Neuron (in vitro differentiated cells): ENCODE measurements at regions not wholly inside any gene's neighbourhood (a gene's known extent, or its start where the extent isn't known, plus 50 kb on each side); places are given as distances from the start of the nearest gene placed in this dataset.
"Not testable (repeated sequence)": the region's sequence is repeated elsewhere in the genome, so short reads cannot be mapped to it uniquely, and the experiment has no call there.

ENCODE experiments used
- H2AFZ ChIP-seq: one replicate; pipeline ENCODE4 v1.6.1; 2013; ENCODE audit warnings: low read depth, mild to moderate bottlenecking, inconsistent platforms, low read length, moderate library complexity
- H3K27me3 ChIP-seq: one replicate; pipeline ENCODE4 v1.6.1; 2013; ENCODE audit warnings: low read length; ENCODE audit not compliant: insufficient read depth
- H3K36me3 ChIP-seq: one replicate; pipeline ENCODE4 v1.6.1; 2013; ENCODE audit warnings: low read length; ENCODE audit not compliant: insufficient read depth
- H3K4me1 ChIP-seq: one replicate; pipeline ENCODE4 v1.6.1; 2013; ENCODE audit warnings: low read length; ENCODE audit not compliant: insufficient read depth
- H3K4me3 ChIP-seq: 2 replicates; pipeline ENCODE4 v1.5.1; 2013; ENCODE audit warnings: mild to moderate bottlenecking, low read length, moderate library complexity
- H3K9me3 ChIP-seq: one replicate; pipeline ENCODE4 v1.6.1; 2013; ENCODE audit warnings: low read length

GRCh38 chr2:167749016-167749415 is 498.4 kb downstream of the STK39 start:
- H3K4me3 ChIP-seq = no peak overlapping the region
- peaks cover 12% of the 10 kb centered on the region for H3K4me1 ChIP-seq
- H3K27me3 ChIP-seq = no peaks in the 10 kb centered on the region
- H3K9me3 ChIP-seq = no peaks in the 10 kb centered on the region
- no peak overlapping the region for H2AFZ ChIP-seq
- no peaks in the 10 kb centered on the region for H3K36me3 ChIP-seq

GRCh38 chr2:167748536-167748935 is 498.9 kb downstream of the STK39 start:
- Histone ChIP-seq H3K4me1 (peaks cover 12% of the 10 kb centered on the region), H2AFZ (no peak overlapping the region), H3K9me3 (no peaks in the 10 kb centered on the region), H3K27me3 (no peaks in the 10 kb centered on the region), H3K36me3 (no peaks in the 10 kb centered on the region), H3K4me3 (no peak overlapping the region)

- Histone ChIP-seq H3K36me3 (no peaks in the 10 kb centered on the region), H2AFZ (no peak overlapping the region), H3K27me3 (no peaks in the 10 kb centered on the region), H3K4me1 (no peaks in the 10 kb centered on the region), H3K9me3 (no peaks in the 10 kb centered on the region), H3K4me3 (no peak overlapping the region)
These were observed 501.7 kb downstream of the STK39 start for GRCh38 chr2:167745667-167746066.

GRCh38 chr2:167739921-167740320 is 507.5 kb downstream of the STK39 start:
- H3K4me3 ChIP-seq, H2AFZ ChIP-seq, H3K36me3 ChIP-seq, H3K9me3 ChIP-seq, H3K27me3 ChIP-seq, H3K4me1 ChIP-seq: not testable (repeated sequence)

- H3K27me3 ChIP-seq = no peaks in the 10 kb centered on the region
- no peak overlapping the region for H2AFZ ChIP-seq
- no peaks in the 10 kb centered on the region for H3K9me3 ChIP-seq
- peaks cover 7% of the 10 kb centered on the region for H3K4me1 ChIP-seq
- H3K4me3 ChIP-seq = no peak overlapping the region
- no peaks in the 10 kb centered on the region for H3K36me3 ChIP-seq
These were observed 513.6 kb downstream of the STK39 start for GRCh38 chr2:167733747-167734146.

GRCh38 chr2:167732326-167732725 is 515.1 kb downstream of the STK39 start:
- Histone ChIP-seq H2AFZ (no peak overlapping the region), H3K9me3 (no peaks in the 10 kb centered on the region), H3K27me3 (no peaks in the 10 kb centered on the region), H3K36me3 (no peaks in the 10 kb centered on the region), H3K4me1 (peaks cover 7% of the 10 kb centered on the region), H3K4me3 (no peak overlapping the region)

- H2AFZ ChIP-seq = no peak overlapping the region
- H3K9me3 ChIP-seq = no peaks in the 10 kb centered on the region
- no peaks in the 10 kb centered on the region for H3K27me3 ChIP-seq
- no peak overlapping the region for H3K4me3 ChIP-seq
- H3K4me1 ChIP-seq = peaks cover 7% of the 10 kb centered on the region
- H3K36me3 ChIP-seq = no peaks in the 10 kb centered on the region
These were observed 517.5 kb downstream of the STK39 start for GRCh38 chr2:167729911-167730310.

GRCh38 chr2:167726788-167727187 is 520.6 kb downstream of the STK39 start:
- Histone ChIP-seq H2AFZ (no peak overlapping the region), H3K4me1 (peaks cover 5% of the 10 kb centered on the region), H3K36me3 (no peaks in the 10 kb centered on the region), H3K4me3 (no peak overlapping the region), H3K9me3 (no peaks in the 10 kb centered on the region), H3K27me3 (no peaks in the 10 kb centered on the region)

GRCh38 chr2:167721593-167721992 is 525.8 kb downstream of the STK39 start:
- no peak overlapping the region for H3K4me3 ChIP-seq
- no peaks in the 10 kb centered on the region for H3K36me3 ChIP-seq
- H2AFZ ChIP-seq = no peak overlapping the region
- H3K27me3 ChIP-seq = no peaks in the 10 kb centered on the region
- H3K9me3 ChIP-seq = no peaks in the 10 kb centered on the region
- H3K4me1 ChIP-seq = no peaks in the 10 kb centered on the region

- Histone ChIP-seq H3K4me3 (no peak overlapping the region), H3K9me3 (no peaks in the 10 kb centered on the region), H3K4me1 (no peaks in the 10 kb centered on the region), H2AFZ (no peak overlapping the region), H3K36me3 (no peaks in the 10 kb centered on the region), H3K27me3 (no peaks in the 10 kb centered on the region)
These were observed 528.0 kb downstream of the STK39 start for GRCh38 chr2:167719410-167719809.

GRCh38 chr2:167718560-167718959 is 528.8 kb downstream of the STK39 start:
- no peak overlapping the region for H3K4me3 ChIP-seq
- H3K9me3 ChIP-seq = no peaks in the 10 kb centered on the region
- no peak overlapping the region for H2AFZ ChIP-seq
- H3K27me3 ChIP-seq = no peaks in the 10 kb centered on the region
- no peaks in the 10 kb centered on the region for H3K4me1 ChIP-seq
- H3K36me3 ChIP-seq = no peaks in the 10 kb centered on the region

- H3K4me1 ChIP-seq = no peaks in the 10 kb centered on the region
- no peak overlapping the region for H3K4me3 ChIP-seq
- no peaks in the 10 kb centered on the region for H3K36me3 ChIP-seq
- H2AFZ ChIP-seq = no peak overlapping the region
- no peaks in the 10 kb centered on the region for H3K9me3 ChIP-seq
- H3K27me3 ChIP-seq = no peaks in the 10 kb centered on the region
These were observed 531.5 kb downstream of the STK39 start for GRCh38 chr2:167715932-167716331.

- not testable (repeated sequence) for H3K27me3 ChIP-seq, H2AFZ ChIP-seq, H3K36me3 ChIP-seq, H3K9me3 ChIP-seq, H3K4me3 ChIP-seq, H3K4me1 ChIP-seq
These were observed 531.9 kb downstream of the STK39 start for GRCh38 chr2:167715498-167715897.

- Histone ChIP-seq H3K27me3 (no peaks in the 10 kb centered on the region), H3K4me3 (no peak overlapping the region), H3K9me3 (no peaks in the 10 kb centered on the region), H2AFZ (no peak overlapping the region), H3K4me1 (no peaks in the 10 kb centered on the region), H3K36me3 (no peaks in the 10 kb centered on the region)
These were observed 535.1 kb downstream of the STK39 start for GRCh38 chr2:167712275-167712674.
